A673 (cell line): ENCODE measurements at regions not wholly inside any gene's neighbourhood (a gene's known extent, or its start where the extent isn't known, plus 50 kb on each side); places are given as distances from the start of the nearest gene placed in this dataset.

Experiments
- CTCF ChIP-seq: fragments of 300-800, 200-600 bp; sonication (generic); conservative IDR thresholded peaks from 2 replicates; pipeline ENCODE4 v1.5.1; 2017; ENCODE audit warnings: low read depth, mild to moderate bottlenecking, antibody characterized with exemption, low read length, moderate library complexity, mixed read lengths
- EZH2 ChIP-seq: fragments of 200-600 bp; sonication (generic); IDR thresholded peaks from 2 replicates; pipeline ENCODE4 v1.6.1; 2017; ENCODE audit warnings: borderline replicate concordance, low read depth, mild to moderate bottlenecking, mixed read lengths, antibody characterized with exemption, low read length; ENCODE audit not compliant: poor library complexity, severe bottlenecking

- no peak for TF ChIP-seq CTCF
- no peak for TF ChIP-seq EZH2
Observed at GRCh38 chr1:38287036-38287435, 240.4 kb upstream of the POU3F1 start.
